K562 (cell line): ENCODE measurements at regions not wholly inside any gene's neighbourhood (a gene's known extent, or its start where the extent isn't known, plus 50 kb on each side); places are given as distances from the start of the nearest gene placed in this dataset.

Experiments
- ATAC-seq: fragments of 200-7000 bp; cut with Tn5 transposase; 3 replicates; pipeline ENCODE4 v1.9.1; 2020; ENCODE audit warnings: moderate library complexity
- BruUV-seq: library from RNA; stranded (reverse); fragments of 400-500 nt; replicated peaks from 2 replicates; lab custom pipeline; 2021; lab: Mats Ljungman, UMichigan
- CTCF ChIA-PET: fragments of 300-600 bp; formaldehyde crosslinking; extraction: SDS; loops from one replicate; lab custom pipeline; 2021; ENCODE audit warnings: low intra/inter-chr PET ratio; lab: Yijun Ruan, JAX
- POLR2A ChIA-PET: fragments of 300-600, 350-650 bp; sonication (Branson Sonifier 250); formaldehyde crosslinking; extraction: SDS; loops from one replicate; lab custom pipeline; 2021; ENCODE audit warnings: antibody characterized with exemption, inconsistent platforms; lab: Yijun Ruan, JAX
- DNase-seq, 4 experiments: peaks; one replicate each; pipeline versions ENCODE4 v3.0.0 to v3.0.0-alpha.2; 2011 to 2018; ENCODE audit warnings: low spot score in 3 of 4, mixed read lengths in 3 of 4; ENCODE audit errors: extremely low read depth in 1 of 4
- FAIRE-seq: peaks from 2 replicates; lab custom pipeline; 2011; peaks lifted over from hg19 to GRCh38; lab: Jason Lieb, UNC
- H2AFZ ChIP-seq: 2 replicates; pipeline ENCODE4 v1.6.0; 2011; ENCODE audit warnings: low read depth, low read length, control low read depth, inconsistent platforms
- H3K27ac ChIP-seq: fragments of 200-600 bp; 3 replicates; pipeline ENCODE4 v1.8.0; 2011; ENCODE audit warnings: low read depth, mild to moderate bottlenecking, control low read depth, inconsistent platforms, low read length, moderate library complexity, mixed read lengths; ENCODE audit errors: extremely low read depth
- H3K27me3 ChIP-seq, 2 experiments: fragments of 300-600 bp in 1 of 2; 2 replicates in 1 of 2; 3 replicates in 1 of 2; pipeline versions ENCODE4 v1.6.0 to v1.8.0; 2011; ENCODE audit warnings: inconsistent platforms in 2 of 2, low read length in 2 of 2, mild to moderate bottlenecking in 1 of 2, mixed read lengths in 1 of 2, moderate library complexity in 1 of 2; ENCODE audit not compliant: control insufficient read depth in 2 of 2, insufficient read depth in 2 of 2
- H3K36me3 ChIP-seq: fragments of 300-600 bp; 3 replicates; pipeline ENCODE4 v1.8.0; 2011; ENCODE audit warnings: mild to moderate bottlenecking, low read length, inconsistent platforms; ENCODE audit not compliant: control insufficient read depth, insufficient read depth
- H3K4me1 ChIP-seq, 2 experiments: fragments of 200-600 bp in 1 of 2; replicated peaks in 1 of 2; 2 replicates in 1 of 2; 3 replicates in 1 of 2; pipeline versions ENCODE4 v1.5.1 to v1.8.0; 2011; ENCODE audit warnings: inconsistent platforms in 2 of 2, low read length in 2 of 2, mild to moderate bottlenecking in 1 of 2, mixed read lengths in 1 of 2, moderate library complexity in 1 of 2; ENCODE audit not compliant: control insufficient read depth in 2 of 2, insufficient read depth in 2 of 2
- H3K4me2 ChIP-seq: 2 replicates; pipeline ENCODE4 v1.6.1; 2011; ENCODE audit warnings: low read length, control low read depth, inconsistent platforms, mixed read lengths; ENCODE audit not compliant: insufficient read depth
- H3K4me3 ChIP-seq: fragments of 200-600 bp; sonication (generic), shearing (Covaris generic); 2 replicates; pipeline ENCODE4 v1.5.1; 2016; ENCODE audit warnings: control low read depth, inconsistent platforms
- H3K79me2 ChIP-seq: fragments of 200-600 bp; 3 replicates; pipeline ENCODE4 v1.8.0; 2011; ENCODE audit warnings: low read length, inconsistent platforms; ENCODE audit not compliant: control insufficient read depth, insufficient read depth
- H3K9ac ChIP-seq, 2 experiments: 2 replicates each; pipeline versions ENCODE4 v1.6.0 to v1.6.1; 2011; ENCODE audit warnings: low read depth in 2 of 2, low read length in 2 of 2, control low read depth in 1 of 2, inconsistent platforms in 1 of 2, mild to moderate bottlenecking in 1 of 2, mixed read lengths in 1 of 2; ENCODE audit not compliant: insufficient read depth in 1 of 2
- H3K9me1 ChIP-seq: one replicate; pipeline ENCODE4 v1.6.0; 2011; ENCODE audit warnings: inconsistent platforms, mild to moderate bottlenecking, low read length, moderate library complexity; ENCODE audit not compliant: control insufficient read depth, insufficient read depth
- H3K9me3 ChIP-seq: replicated peaks from 2 replicates; pipeline ENCODE4 v1.5.1; 2011; ENCODE audit warnings: low read depth, low read length, inconsistent platforms; ENCODE audit not compliant: control insufficient read depth, insufficient read depth
- H4K20me1 ChIP-seq: replicated peaks from 2 replicates; pipeline ENCODE4 v1.6.1; 2011; ENCODE audit warnings: low read length, inconsistent platforms, mixed read lengths; ENCODE audit not compliant: control insufficient read depth, insufficient read depth
- ATF2 ChIP-seq: sonication (generic); formaldehyde crosslinking; IDR thresholded peaks from 2 replicates; pipeline ENCODE4 v1.8.1; 2022; ENCODE audit warnings: missing genetic modification reagents
- IRF9 ChIP-seq: fragments of 450-650 bp; IDR thresholded peaks from 2 replicates; pipeline ENCODE4 v1.6.1; 2016; ENCODE audit warnings: missing biosample characterization, missing genetic modification characterization
- MLX ChIP-seq, 2 experiments: fragments of 450-650 bp in 1 of 2; sonication (generic) in 1 of 2; formaldehyde crosslinking; conservative IDR thresholded peaks; 2 replicates each; pipeline versions ENCODE4 v1.4.0 to v1.8.1; 2020 to 2022; ENCODE audit warnings: mild to moderate bottlenecking in 1 of 2, missing genetic modification reagents in 1 of 2
- NFIX ChIP-seq: fragments of 250-450 bp; sonication (Bioruptor Pico); IDR thresholded peaks from 2 replicates; pipeline ENCODE4 v1.4.0; 2020; ENCODE audit warnings: low read depth, mild to moderate bottlenecking, moderate library complexity
- PML ChIP-seq: IDR thresholded peaks from 2 replicates; pipeline ENCODE4 v1.6.1; 2012; ENCODE audit warnings: low read length, inconsistent platforms
- SP1 ChIP-seq: sonication (generic); formaldehyde crosslinking; IDR thresholded peaks from 2 replicates; pipeline ENCODE4 v1.8.1; 2022; ENCODE audit warnings: mild to moderate bottlenecking, missing genetic modification reagents
- TFE3 ChIP-seq: fragments of 450-650 bp; formaldehyde crosslinking; IDR thresholded peaks from 2 replicates; pipeline ENCODE4 v1.4.0; 2020; ENCODE audit warnings: mild to moderate bottlenecking, mixed read lengths
- WGBS: fragments of 100-300 bp; shearing (Covaris generic); methylation state at CpG from one replicate; pipeline ENCODE4 v1.1.6; 2016; ENCODE audit warnings: low coverage, mixed read lengths; ENCODE audit not compliant: insufficient coverage; ENCODE audit errors: missing lambda C conversion rate; 5-methylcytosine and 5-hydroxymethylcytosine counted together
- in situ Hi-C: fragments of 300-500 bp; cut with MboI; formaldehyde crosslinking; loops from 4 replicates; pipeline ENCODE4 v1.15.0; 2018; ENCODE audit warnings: inconsistent platforms, mixed read lengths
- intact Hi-C: fragments of 100-400 bp; cut with micrococcal nuclease; formaldehyde crosslinking; loops from 2 replicates; pipeline ENCODE4 v1.14.2; 2022

GRCh38 chr11:29405305-29405704, 611.5 kb downstream of the KCNA4 start:
- H3K27me3 ChIP-seq: no peaks in the 10 kb centered on the region
- no peaks in the 10 kb centered on the region for H3K9me3 ChIP-seq
- no peak overlapping the region for H3K9ac ChIP-seq
- FAIRE-seq (no peak), ATAC-seq (no peak), DNase-seq (no peak)
- in situ Hi-C loops (no loop called here), intact Hi-C loops (no loop called here)
- no peak overlapping the region for H3K27ac ChIP-seq
- no peak overlapping the region for H3K4me3 ChIP-seq
- POLR2A ChIA-PET: no interaction called here
- H3K36me3 ChIP-seq: no peaks in the 10 kb centered on the region
- H3K9me1 ChIP-seq: no peaks in the 10 kb centered on the region
- H4K20me1 ChIP-seq: no peaks in the 10 kb centered on the region
- BruUV-seq: no TSS peak
- H3K79me2 ChIP-seq: no peaks in the 10 kb centered on the region
- no peak overlapping the region for H3K4me2 ChIP-seq
- no peaks in the 10 kb centered on the region for H3K4me1 ChIP-seq
- CTCF ChIA-PET: no interaction called here
- no peak overlapping the region for H2AFZ ChIP-seq
- peak; percentile 33 for TF ChIP-seq TFE3
- TF ChIP-seq IRF9 (tag): no peak

GRCh38 chr11:29395555-29396072, 621.2 kb downstream of the KCNA4 start:
- no peak overlapping the region for H3K9ac ChIP-seq
- H3K79me2 ChIP-seq: no peaks in the 10 kb centered on the region
- BruUV-seq: no TSS peak
- no peaks in the 10 kb centered on the region for H3K27me3 ChIP-seq
- H3K4me2 ChIP-seq: no peak overlapping the region
- no peaks in the 10 kb centered on the region for H3K4me1 ChIP-seq
- no peak for ATAC-seq
- H2AFZ ChIP-seq: no peak overlapping the region
- H3K4me3 ChIP-seq: no peak overlapping the region
- intact Hi-C loops (no loop called here), in situ Hi-C loops (no loop called here)
- no peaks in the 10 kb centered on the region; the same call in 1 of the 2 replicates for H3K9me3 ChIP-seq
- 8% methylated on average over 3 of the region's 3 CpGs for WGBS
- H3K27ac ChIP-seq: no peak overlapping the region
- FAIRE-seq: no peak
- CTCF ChIA-PET: no interaction called here
- no peaks in the 10 kb centered on the region for H3K36me3 ChIP-seq
- H4K20me1 ChIP-seq: no peaks in the 10 kb centered on the region
- DNase-seq: no peak
- POLR2A ChIA-PET: no interaction called here
- H3K9me1 ChIP-seq: no peaks in the 10 kb centered on the region
- no peak for TF ChIP-seq MLX (CRISPR knock-in tag; conservative IDR thresholded peaks at IDR 0.05)
- TF ChIP-seq ATF2 (CRISPR knock-in tag): no peak
- no peak for TF ChIP-seq SP1 (CRISPR knock-in tag)
- TF ChIP-seq PML: no peak
- TF ChIP-seq NFIX (CRISPR knock-in tag): no peak
